OCI-LY3 (cell line): ENCODE measurements at regions not wholly inside any gene's neighbourhood (a gene's known extent, or its start where the extent isn't known, plus 50 kb on each side); places are given as distances from the start of the nearest gene placed in this dataset.
A peak's percentile ranks its signal among the peaks of the same experiment; 100 is the strongest.
"Not testable (repeated sequence)": the region's sequence is repeated elsewhere in the genome, so short reads cannot be mapped to it uniquely, and the experiment has no call there.

Experiments
- H2AFZ ChIP-seq: fragments of 200-600, 300-600 bp; shearing (Covaris generic); 2 replicates; pipeline ENCODE4 v1.6.0; 2014; ENCODE audit warnings: antibody characterized with exemption, low read depth, low read length
- H3K27ac ChIP-seq: fragments of 200-600, 300-600 bp; sonication (generic); 2 replicates; pipeline ENCODE4 v1.5.1; 2014; ENCODE audit warnings: mild to moderate bottlenecking, low read length, moderate library complexity, mixed read lengths
- H3K27me3 ChIP-seq: fragments of 200-600, 300-600 bp; sonication (generic); 2 replicates; pipeline ENCODE4 v1.6.1; 2014; ENCODE audit warnings: low read depth, low read length, mixed read lengths
- H3K36me3 ChIP-seq: fragments of 200-600, 300-600 bp; sonication (generic); replicated peaks from 2 replicates; pipeline ENCODE3; 2014; ENCODE audit warnings: low read depth, low read length, mixed read lengths
- H3K4me1 ChIP-seq: fragments of 300-600, 200-600 bp; sonication (generic); 2 replicates; pipeline ENCODE4 v1.6.1; 2014; ENCODE audit warnings: low read length, mixed read lengths
- H3K4me2 ChIP-seq: fragments of 200-600, 300-600 bp; sonication (generic); 2 replicates; pipeline ENCODE4 v1.6.1; 2014; ENCODE audit warnings: low read length, mixed read lengths
- H3K4me3 ChIP-seq: fragments of 300-600, 200-600 bp; sonication (generic); 2 replicates; pipeline ENCODE4 v1.5.1; 2014; ENCODE audit warnings: antibody characterized with exemption, mild to moderate bottlenecking, low read length, moderate library complexity
- H3K79me2 ChIP-seq: fragments of 300-600, 200-600 bp; shearing (Covaris generic); 2 replicates; pipeline ENCODE4 v1.6.1; 2014; ENCODE audit warnings: mild to moderate bottlenecking, low read length, mixed read lengths
- H3K9ac ChIP-seq: fragments of 300-600, 200-600 bp; shearing (Covaris generic); 2 replicates; pipeline ENCODE4 v1.6.0; 2014; ENCODE audit warnings: mild to moderate bottlenecking, low read length, moderate library complexity
- H3K9me3 ChIP-seq: fragments of 200-600, 300-600 bp; shearing (Covaris generic); 2 replicates; pipeline ENCODE4 v1.6.1; 2014; ENCODE audit warnings: low read length, mixed read lengths; ENCODE audit not compliant: insufficient read depth
- H4K20me1 ChIP-seq: fragments of 200-600, 300-600 bp; sonication (generic); 2 replicates; pipeline ENCODE4 v1.6.1; 2016; ENCODE audit warnings: low read length, mixed read lengths; ENCODE audit not compliant: insufficient read depth
- CTCF ChIP-seq: fragments of 200-600, 300-600 bp; sonication (generic); IDR thresholded peaks from 2 replicates; pipeline ENCODE4 v1.5.1; 2014; ENCODE audit warnings: antibody characterized with exemption, low read length, low read depth
- EZH2phosphoT487 ChIP-seq: fragments of 200-600 bp; shearing (Covaris generic); IDR thresholded peaks from 2 replicates; pipeline ENCODE4 v1.6.1; 2018; ENCODE audit warnings: antibody characterized with exemption, mixed run types, low read depth

- Histone ChIP-seq H3K27ac (no peak overlapping the region), H3K9me3 (no peaks in the 10 kb centered on the region), H3K9ac (no peak overlapping the region), H2AFZ (no peak overlapping the region), H3K27me3 (no peaks in the 10 kb centered on the region), H3K4me3 (no peak overlapping the region), H3K4me1 (no peaks in the 10 kb centered on the region; the same call in 1 of the 2 replicates), H3K4me2 (no peak overlapping the region), H4K20me1 (no peaks in the 10 kb centered on the region), H3K36me3 (no peaks in the 10 kb centered on the region), H3K79me2 (no peaks in the 10 kb centered on the region)
- no peak for TF ChIP-seq EZH2phosphoT487
These were observed 938.6 kb upstream of the MDGA2 start for GRCh38 chr14:48614003-48614402.

GRCh38 chr14:48606960-48607359 is 931.6 kb upstream of the MDGA2 start:
- H3K27ac ChIP-seq, H3K4me3 ChIP-seq, H3K79me2 ChIP-seq, H3K4me1 ChIP-seq, H4K20me1 ChIP-seq, H3K27me3 ChIP-seq, H2AFZ ChIP-seq, H3K4me2 ChIP-seq, H3K9ac ChIP-seq, H3K9me3 ChIP-seq, H3K36me3 ChIP-seq: not testable (repeated sequence)

GRCh38 chr14:48598458-48598857 is 923.1 kb upstream of the MDGA2 start:
- no peak overlapping the region for H3K4me2 ChIP-seq
- H4K20me1 ChIP-seq = no peaks in the 10 kb centered on the region
- no peaks in the 10 kb centered on the region for H3K79me2 ChIP-seq
- no peak for TF ChIP-seq EZH2phosphoT487
- TF ChIP-seq CTCF = no peak
- H3K27me3 ChIP-seq = no peaks in the 10 kb centered on the region
- H3K27ac ChIP-seq = no peak overlapping the region
- no peak overlapping the region for H3K9ac ChIP-seq
- no peak overlapping the region for H2AFZ ChIP-seq
- H3K4me1 ChIP-seq = no peaks in the 10 kb centered on the region
- no peaks in the 10 kb centered on the region for H3K36me3 ChIP-seq
- no peak overlapping the region for H3K4me3 ChIP-seq
- no peaks in the 10 kb centered on the region for H3K9me3 ChIP-seq

GRCh38 chr14:48586099-48586498 is 910.7 kb upstream of the MDGA2 start:
- Histone ChIP-seq H3K9ac (no peak overlapping the region), H3K4me2 (no peak overlapping the region), H3K4me3 (no peak overlapping the region), H3K36me3 (no peaks in the 10 kb centered on the region), H3K79me2 (no peaks in the 10 kb centered on the region), H3K27me3 (no peaks in the 10 kb centered on the region), H3K9me3 (no peaks in the 10 kb centered on the region), H2AFZ (no peak overlapping the region), H4K20me1 (no peaks in the 10 kb centered on the region), H3K4me1 (peaks cover 32% of the 10 kb centered on the region), H3K27ac (no peak overlapping the region)
- TF ChIP-seq EZH2phosphoT487 (no peak), CTCF (no peak)

GRCh38 chr14:48584031-48584430 is 908.6 kb upstream of the MDGA2 start:
- Histone ChIP-seq H3K9ac (0 out of 2 replicates have a peak overlapping the region, but pooled peaks have one; percentile 19), H3K27ac (peak overlapping the region; percentile 86), H3K4me1 (peaks cover 32% of the 10 kb centered on the region), H4K20me1 (no peaks in the 10 kb centered on the region), H3K36me3 (no peaks in the 10 kb centered on the region), H3K4me2 (peak overlapping the region; percentile 53), H3K9me3 (no peaks in the 10 kb centered on the region), H3K27me3 (no peaks in the 10 kb centered on the region), H2AFZ (no peak overlapping the region), H3K4me3 (peak overlapping the region; percentile 14; the same call in 1 of the 2 replicates), H3K79me2 (no peaks in the 10 kb centered on the region)
- TF ChIP-seq EZH2phosphoT487 (no peak), CTCF (no peak)
